Spleen (tissue), 11 donors: ENCODE measurements at regions not wholly inside any gene's neighbourhood (a gene's known extent, or its start where the extent isn't known, plus 50 kb on each side); places are given as distances from the start of the nearest gene placed in this dataset.

Experiments
- DNase-seq: peaks from one replicate; pipeline ENCODE4 v3.0.0-alpha.2; 2020
- H3K27ac ChIP-seq, 8 donors: fragments of 200-600 bp; sonication (generic) in 7 of 8; 1 replicate in 4 of 8; 2 replicates in 4 of 8; pipeline versions ENCODE4 v1.5.0 to v1.8.0; 2016 to 2021; ENCODE audit warnings: inconsistent platforms in 4 of 8, mild to moderate bottlenecking in 4 of 8, moderate library complexity in 1 of 8
- H3K27me3 ChIP-seq, 7 donors: fragments of 200-600 bp; sonication (generic) in 6 of 7; replicated peaks in 1 of 7; 1 replicate in 4 of 7; 2 replicates in 3 of 7; pipeline versions ENCODE4 v1.5.0 to v1.8.0; 2016 to 2021; ENCODE audit warnings: inconsistent platforms in 3 of 7, mild to moderate bottlenecking in 1 of 7
- H3K36me3 ChIP-seq, 6 donors: fragments of 200-600 bp; sonication (generic) in 5 of 6; 1 replicate in 4 of 6; 2 replicates in 2 of 6; pipeline versions ENCODE4 v1.5.0 to v1.8.0; 2016 to 2021; ENCODE audit warnings: inconsistent platforms in 2 of 6
- H3K4me1 ChIP-seq, 6 donors: fragments of 200-600 bp; sonication (generic) in 5 of 6; 1 replicate in 3 of 6; 2 replicates in 3 of 6; pipeline versions ENCODE4 v1.5.0 to v1.8.0; 2016 to 2021; ENCODE audit warnings: inconsistent platforms in 3 of 6
- H3K4me3 ChIP-seq, 8 donors: fragments of 200-600 bp; sonication (generic) in 7 of 8; 1 replicate in 4 of 8; 2 replicates in 4 of 8; pipeline versions ENCODE4 v1.5.0 to v1.8.0; 2016 to 2021; ENCODE audit warnings: inconsistent platforms in 4 of 8, mild to moderate bottlenecking in 4 of 8, moderate library complexity in 2 of 8
- H3K9me3 ChIP-seq, 8 donors: fragments of 200-600 bp; sonication (generic) in 7 of 8; 1 replicate in 4 of 8; 2 replicates in 4 of 8; pipeline versions ENCODE4 v1.5.0 to v1.8.0; 2016 to 2021; ENCODE audit warnings: inconsistent platforms in 4 of 8
- CTCF ChIP-seq, 11 experiments: fragments of 200-600 bp in 7 of 11; fragments of 450-650 bp in 4 of 11; sonication (generic) in 4 of 11; IDR thresholded peaks in 8 of 11; conservative IDR thresholded peaks in 3 of 11; 1 replicate in 7 of 11; 2 replicates in 4 of 11; pipeline versions ENCODE4 v1.4.0 to v1.8.0; 2016 to 2021; ENCODE audit warnings: antibody characterized with exemption in 11 of 11, inconsistent platforms in 4 of 11, mild to moderate bottlenecking in 1 of 11
- POLR2A ChIP-seq, 3 donors: fragments of 450-650 bp; IDR thresholded peaks; one replicate each; pipeline ENCODE4 v1.5.1; 2017; ENCODE audit warnings: antibody characterized with exemption in 3 of 3, mild to moderate bottlenecking in 1 of 3
- POLR2AphosphoS5 ChIP-seq, 3 donors: sonication (generic); formaldehyde crosslinking; IDR thresholded peaks; one replicate each; pipeline ENCODE4 v1.5.1; 2017; ENCODE audit warnings: antibody characterized with exemption in 3 of 3
- WGBS, 5 donors: extraction: QIAGEN DNeasy Blood & Tissue Kit in 3 of 5; methylation state at CpG; one replicate each; pipeline versions ENCODE4 v1.1.5 to v1.1.7; 2013 to 2018; 5-methylcytosine and 5-hydroxymethylcytosine counted together
- intact Hi-C: fragments of 100-400 bp; cut with DNase I; formaldehyde crosslinking; loops from one replicate; pipeline ENCODE4 v1.15.0; 2023; ENCODE audit warnings: low total_unique reads
- donor health status: healthy with polysubstance abuse.
- donor health status: DM: no; HTN: no; CAD: no; lungs with moderate emphysema.
- donor health status: DM: no; HTN: no; CAD: no.
- donor health status: Bipolar disorder and iron deficiency.
- donor health status: healthy.
- donor health status: DM: no; HTN: no; CAD: no.
- donor health status: DM: yes; HTN: yes; CAD: no.

GRCh38 chr7:51613911-51614357 is 297.3 kb upstream of the COBL start:
- no peak for TF ChIP-seq POLR2A (IDR thresholded peaks at IDR 0.05)
- no peak for TF ChIP-seq CTCF (IDR thresholded peaks at IDR 0.05 in 8 of 11, conservative IDR thresholded peaks at IDR 0.05 in 3 of 11)
- no peak for TF ChIP-seq POLR2AphosphoS5 (IDR thresholded peaks at IDR 0.05)
- Histone ChIP-seq H3K36me3 (no peaks in the 10 kb centered on the region), H3K27ac (no peak overlapping the region), H3K27me3 (no peaks in the 10 kb centered on the region), H3K9me3 (peaks cover 0 to 6% (median 0%) of the 10 kb centered on the region in 8 donors), H3K4me3 (no peak overlapping the region), H3K4me1 (no peaks in the 10 kb centered on the region)
- intact Hi-C loops = no loop called here
- no peak for DNase-seq
- 54 to 78% (median 73%) methylated on average over 6 of the region's 6 CpGs for WGBS, 5 donors

GRCh38 chr7:51611937-51612336 is 295.3 kb upstream of the COBL start:
- intact Hi-C loops = no loop called here
- no peak for DNase-seq
- TF ChIP-seq POLR2AphosphoS5 (IDR thresholded peaks at IDR 0.05) (no peak), POLR2A (IDR thresholded peaks at IDR 0.05) (no peak), CTCF (IDR thresholded peaks at IDR 0.05 in 8 of 11, conservative IDR thresholded peaks at IDR 0.05 in 3 of 11) (no peak)
- 44 to 82% (median 73%) methylated on average over 1 of the region's 1 CpG for WGBS, 5 donors
- Histone ChIP-seq H3K36me3 (no peaks in the 10 kb centered on the region), H3K27ac (no peak overlapping the region), H3K27me3 (no peaks in the 10 kb centered on the region), H3K4me1 (no peaks in the 10 kb centered on the region), H3K9me3 (peaks cover 0 to 9% (median 0%) of the 10 kb centered on the region in 8 donors), H3K4me3 (no peak overlapping the region)

GRCh38 chr7:51607447-51607846 is 290.8 kb upstream of the COBL start:
- Histone ChIP-seq H3K4me1 (no peaks in the 10 kb centered on the region), H3K4me3 (no peak overlapping the region), H3K27ac (no peak overlapping the region), H3K36me3 (no peaks in the 10 kb centered on the region), H3K27me3 (no peaks in the 10 kb centered on the region), H3K9me3 (peaks cover 0 to 24% (median 0%) of the 10 kb centered on the region in 8 donors)
- no peak for TF ChIP-seq POLR2AphosphoS5 (IDR thresholded peaks at IDR 0.05)
- TF ChIP-seq CTCF (IDR thresholded peaks at IDR 0.05 in 8 of 11, conservative IDR thresholded peaks at IDR 0.05 in 3 of 11) = no peak
- no peak for TF ChIP-seq POLR2A (IDR thresholded peaks at IDR 0.05)
- intact Hi-C loops = no loop called here
- DNase-seq = no peak
- 87 to 96% (median 90%) methylated on average over 11 of the region's 11 CpGs for WGBS, 5 donors

- no peaks in the 10 kb centered on the region for H3K36me3 ChIP-seq
- no peak for DNase-seq
- intact Hi-C loops = no loop called here
- no peak overlapping the region for H3K4me3 ChIP-seq
- TF ChIP-seq POLR2AphosphoS5 (IDR thresholded peaks at IDR 0.05) (no peak), POLR2A (IDR thresholded peaks at IDR 0.05) (no peak), CTCF (IDR thresholded peaks at IDR 0.05 in 8 of 11, conservative IDR thresholded peaks at IDR 0.05 in 3 of 11) (no peak)
- H3K27me3 ChIP-seq = no peaks in the 10 kb centered on the region
- H3K9me3 ChIP-seq = peaks cover 0 to 25% (median 0%) of the 10 kb centered on the region in 8 donors
- H3K4me1 ChIP-seq = no peaks in the 10 kb centered on the region
- H3K27ac ChIP-seq = no peak overlapping the region
- WGBS, 5 donors = 75 to 87% (median 79%) methylated on average over 15 to 17 of the region's 17 CpGs
Observed at GRCh38 chr7:51606601-51607154, 290.1 kb upstream of the COBL start.
